K562 (cell line): ENCODE measurements at regions not wholly inside any gene's neighbourhood (a gene's known extent, or its start where the extent isn't known, plus 50 kb on each side); places are given as distances from the start of the nearest gene placed in this dataset.

Source experiments
- CREM ChIP-seq: IDR thresholded peaks from 2 replicates; pipeline ENCODE4 v1.6.1; 2014; ENCODE audit warnings: antibody characterized with exemption, low read depth
- DACH1 ChIP-seq: fragments of 450-650 bp; IDR thresholded peaks from 2 replicates; pipeline ENCODE4 v1.6.1; 2018; ENCODE audit not compliant: partially characterized antibody
- L3MBTL2 ChIP-seq: fragments of 450-650 bp; IDR thresholded peaks from 2 replicates; pipeline ENCODE4 v1.6.1; 2016; ENCODE audit warnings: mild to moderate bottlenecking, moderate library complexity
- NR2F6 ChIP-seq: fragments of 450-650 bp; formaldehyde crosslinking; IDR thresholded peaks from 2 replicates; pipeline ENCODE4 v1.4.0; 2020; ENCODE audit warnings: mild to moderate bottlenecking
- POLR2A ChIP-seq: fragments of 450-650 bp; conservative IDR thresholded peaks from 2 replicates; pipeline ENCODE4 v1.6.1; 2016
- POLR2B ChIP-seq: fragments of 450-650 bp; IDR thresholded peaks from 2 replicates; pipeline ENCODE4 v1.6.1; 2018; ENCODE audit warnings: low read depth; ENCODE audit not compliant: partially characterized antibody
- RB1 ChIP-seq: fragments of 450-650 bp; IDR thresholded peaks from 2 replicates; pipeline ENCODE4 v1.6.1; 2017; ENCODE audit warnings: low read depth, mild to moderate bottlenecking
- TBP ChIP-seq: optimal IDR thresholded peaks from 2 replicates; pipeline ENCODE3; 2011; ENCODE audit warnings: low read depth, low read length, improper control_type of control experiment
- ZNF408 ChIP-seq: fragments of 250-450 bp; sonication (Bioruptor Pico); IDR thresholded peaks from 2 replicates; pipeline ENCODE4 v1.4.0; 2020; ENCODE audit warnings: low read depth, mild to moderate bottlenecking, moderate library complexity
- ZNF766 ChIP-seq: fragments of 200-800 bp; sonication (Bioruptor generic); conservative IDR thresholded peaks from 2 replicates; pipeline ENCODE4 v1.6.1; 2016; ENCODE audit warnings: missing genetic modification characterization, missing compliant biosample characterization
- ZNF830 ChIP-seq: fragments of 250-450 bp; sonication (Bioruptor Pico); IDR thresholded peaks from 2 replicates; pipeline ENCODE4 v1.5.0; 2021; ENCODE audit warnings: mild to moderate bottlenecking
- TF ChIP-seq, protein P1 (sequence below): sonication (generic); formaldehyde crosslinking; IDR thresholded peaks from 2 replicates; pipeline ENCODE4 v1.4.0; 2020; ENCODE audit warnings: mild to moderate bottlenecking, missing genetic modification reagents
- TF ChIP-seq, protein P2 (sequence below): fragments of 200-400 bp; formaldehyde crosslinking; IDR thresholded peaks from 2 replicates; pipeline ENCODE4 v1.6.1; 2017; ENCODE audit warnings: mild to moderate bottlenecking, low read depth, low read length, moderate library complexity
- TF ChIP-seq, protein P3 (sequence below): fragments of 200-800 bp; sonication (Bioruptor generic); IDR thresholded peaks from 2 replicates; pipeline ENCODE4 v1.6.1; 2016; ENCODE audit warnings: missing genetic modification characterization, missing compliant biosample characterization
- TF ChIP-seq, protein P4 (sequence below): sonication (generic); formaldehyde crosslinking; IDR thresholded peaks from 2 replicates; pipeline ENCODE4 v1.8.1; 2023; ENCODE audit warnings: mild to moderate bottlenecking, missing genetic modification reagents

DNA sequence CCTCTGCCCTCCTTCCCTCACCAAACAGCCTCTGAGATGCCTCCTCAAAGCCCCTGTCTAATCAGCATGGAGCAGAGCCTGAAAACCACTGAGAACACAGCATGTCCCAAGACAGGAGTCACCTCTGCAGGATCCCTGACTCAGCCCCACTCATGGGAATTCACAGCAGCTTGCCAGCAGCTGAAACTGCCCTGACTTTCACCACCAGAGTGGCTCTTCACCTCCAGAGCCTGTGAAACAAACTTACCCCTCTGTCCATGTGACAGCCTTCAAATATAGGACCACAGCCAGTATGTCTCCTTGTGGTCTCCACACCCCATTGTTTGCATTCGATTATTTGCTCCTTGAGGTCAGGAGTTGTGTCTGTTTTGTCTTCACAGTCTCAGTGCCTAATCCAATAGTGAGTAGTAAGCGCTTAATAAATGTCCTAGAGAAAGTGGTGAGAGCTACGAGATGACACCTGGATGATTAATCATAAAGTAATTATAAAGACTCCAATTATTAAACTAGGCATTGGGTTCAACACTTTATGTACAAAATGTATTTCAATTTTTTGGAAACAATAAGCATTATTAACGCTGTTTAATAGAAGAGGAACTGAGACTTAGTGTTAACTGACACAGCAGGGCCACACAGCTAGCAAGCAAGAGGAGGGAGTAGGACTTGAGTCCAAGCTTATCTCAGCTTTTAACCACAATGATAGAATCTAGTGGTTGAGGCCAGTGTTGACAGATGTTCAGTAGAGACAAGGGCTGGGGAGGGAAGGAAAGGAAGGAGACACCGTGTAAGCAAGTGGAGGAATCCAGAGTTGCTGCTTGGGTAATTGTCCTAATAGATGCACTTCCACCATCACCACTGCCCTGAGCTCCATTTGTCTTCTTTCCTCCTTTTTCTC, 358.7 kb upstream of the TNP1 start (continued):
- TF ChIP-seq, protein P1, sequence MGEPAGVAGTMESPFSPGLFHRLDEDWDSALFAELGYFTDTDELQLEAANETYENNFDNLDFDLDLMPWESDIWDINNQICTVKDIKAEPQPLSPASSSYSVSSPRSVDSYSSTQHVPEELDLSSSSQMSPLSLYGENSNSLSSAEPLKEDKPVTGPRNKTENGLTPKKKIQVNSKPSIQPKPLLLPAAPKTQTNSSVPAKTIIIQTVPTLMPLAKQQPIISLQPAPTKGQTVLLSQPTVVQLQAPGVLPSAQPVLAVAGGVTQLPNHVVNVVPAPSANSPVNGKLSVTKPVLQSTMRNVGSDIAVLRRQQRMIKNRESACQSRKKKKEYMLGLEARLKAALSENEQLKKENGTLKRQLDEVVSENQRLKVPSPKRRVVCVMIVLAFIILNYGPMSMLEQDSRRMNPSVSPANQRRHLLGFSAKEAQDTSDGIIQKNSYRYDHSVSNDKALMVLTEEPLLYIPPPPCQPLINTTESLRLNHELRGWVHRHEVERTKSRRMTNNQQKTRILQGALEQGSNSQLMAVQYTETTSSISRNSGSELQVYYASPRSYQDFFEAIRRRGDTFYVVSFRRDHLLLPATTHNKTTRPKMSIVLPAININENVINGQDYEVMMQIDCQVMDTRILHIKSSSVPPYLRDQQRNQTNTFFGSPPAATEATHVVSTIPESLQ (CRISPR knock-in tag), result no peak
- peak; percentile 51; the same call in 1 of the 2 replicates for TF ChIP-seq CREM
- TF ChIP-seq L3MBTL2, result no peak
- TF ChIP-seq RB1, result no peak
- TF ChIP-seq, protein P2, sequence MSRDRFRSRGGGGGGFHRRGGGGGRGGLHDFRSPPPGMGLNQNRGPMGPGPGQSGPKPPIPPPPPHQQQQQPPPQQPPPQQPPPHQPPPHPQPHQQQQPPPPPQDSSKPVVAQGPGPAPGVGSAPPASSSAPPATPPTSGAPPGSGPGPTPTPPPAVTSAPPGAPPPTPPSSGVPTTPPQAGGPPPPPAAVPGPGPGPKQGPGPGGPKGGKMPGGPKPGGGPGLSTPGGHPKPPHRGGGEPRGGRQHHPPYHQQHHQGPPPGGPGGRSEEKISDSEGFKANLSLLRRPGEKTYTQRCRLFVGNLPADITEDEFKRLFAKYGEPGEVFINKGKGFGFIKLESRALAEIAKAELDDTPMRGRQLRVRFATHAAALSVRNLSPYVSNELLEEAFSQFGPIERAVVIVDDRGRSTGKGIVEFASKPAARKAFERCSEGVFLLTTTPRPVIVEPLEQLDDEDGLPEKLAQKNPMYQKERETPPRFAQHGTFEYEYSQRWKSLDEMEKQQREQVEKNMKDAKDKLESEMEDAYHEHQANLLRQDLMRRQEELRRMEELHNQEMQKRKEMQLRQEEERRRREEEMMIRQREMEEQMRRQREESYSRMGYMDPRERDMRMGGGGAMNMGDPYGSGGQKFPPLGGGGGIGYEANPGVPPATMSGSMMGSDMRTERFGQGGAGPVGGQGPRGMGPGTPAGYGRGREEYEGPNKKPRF, result no peak
- TF ChIP-seq POLR2B, result no peak
- TF ChIP-seq NR2F6, result no peak
- TF ChIP-seq ZNF766 (CRISPR knock-in tag), result no peak; the same call in 1 of the 2 replicates
- TF ChIP-seq ZNF408, result no peak
- TF ChIP-seq, protein P3, sequence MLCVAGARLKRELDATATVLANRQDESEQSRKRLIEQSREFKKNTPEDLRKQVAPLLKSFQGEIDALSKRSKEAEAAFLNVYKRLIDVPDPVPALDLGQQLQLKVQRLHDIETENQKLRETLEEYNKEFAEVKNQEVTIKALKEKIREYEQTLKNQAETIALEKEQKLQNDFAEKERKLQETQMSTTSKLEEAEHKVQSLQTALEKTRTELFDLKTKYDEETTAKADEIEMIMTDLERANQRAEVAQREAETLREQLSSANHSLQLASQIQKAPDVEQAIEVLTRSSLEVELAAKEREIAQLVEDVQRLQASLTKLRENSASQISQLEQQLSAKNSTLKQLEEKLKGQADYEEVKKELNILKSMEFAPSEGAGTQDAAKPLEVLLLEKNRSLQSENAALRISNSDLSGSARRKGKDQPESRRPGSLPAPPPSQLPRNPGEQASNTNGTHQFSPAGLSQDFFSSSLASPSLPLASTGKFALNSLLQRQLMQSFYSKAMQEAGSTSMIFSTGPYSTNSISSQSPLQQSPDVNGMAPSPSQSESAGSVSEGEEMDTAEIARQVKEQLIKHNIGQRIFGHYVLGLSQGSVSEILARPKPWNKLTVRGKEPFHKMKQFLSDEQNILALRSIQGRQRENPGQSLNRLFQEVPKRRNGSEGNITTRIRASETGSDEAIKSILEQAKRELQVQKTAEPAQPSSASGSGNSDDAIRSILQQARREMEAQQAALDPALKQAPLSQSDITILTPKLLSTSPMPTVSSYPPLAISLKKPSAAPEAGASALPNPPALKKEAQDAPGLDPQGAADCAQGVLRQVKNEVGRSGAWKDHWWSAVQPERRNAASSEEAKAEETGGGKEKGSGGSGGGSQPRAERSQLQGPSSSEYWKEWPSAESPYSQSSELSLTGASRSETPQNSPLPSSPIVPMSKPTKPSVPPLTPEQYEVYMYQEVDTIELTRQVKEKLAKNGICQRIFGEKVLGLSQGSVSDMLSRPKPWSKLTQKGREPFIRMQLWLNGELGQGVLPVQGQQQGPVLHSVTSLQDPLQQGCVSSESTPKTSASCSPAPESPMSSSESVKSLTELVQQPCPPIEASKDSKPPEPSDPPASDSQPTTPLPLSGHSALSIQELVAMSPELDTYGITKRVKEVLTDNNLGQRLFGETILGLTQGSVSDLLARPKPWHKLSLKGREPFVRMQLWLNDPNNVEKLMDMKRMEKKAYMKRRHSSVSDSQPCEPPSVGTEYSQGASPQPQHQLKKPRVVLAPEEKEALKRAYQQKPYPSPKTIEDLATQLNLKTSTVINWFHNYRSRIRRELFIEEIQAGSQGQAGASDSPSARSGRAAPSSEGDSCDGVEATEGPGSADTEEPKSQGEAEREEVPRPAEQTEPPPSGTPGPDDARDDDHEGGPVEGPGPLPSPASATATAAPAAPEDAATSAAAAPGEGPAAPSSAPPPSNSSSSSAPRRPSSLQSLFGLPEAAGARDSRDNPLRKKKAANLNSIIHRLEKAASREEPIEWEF (CRISPR knock-in tag), result no peak
- no peak for TF ChIP-seq ZNF830 (CRISPR knock-in tag)
- TF ChIP-seq, protein P4, sequence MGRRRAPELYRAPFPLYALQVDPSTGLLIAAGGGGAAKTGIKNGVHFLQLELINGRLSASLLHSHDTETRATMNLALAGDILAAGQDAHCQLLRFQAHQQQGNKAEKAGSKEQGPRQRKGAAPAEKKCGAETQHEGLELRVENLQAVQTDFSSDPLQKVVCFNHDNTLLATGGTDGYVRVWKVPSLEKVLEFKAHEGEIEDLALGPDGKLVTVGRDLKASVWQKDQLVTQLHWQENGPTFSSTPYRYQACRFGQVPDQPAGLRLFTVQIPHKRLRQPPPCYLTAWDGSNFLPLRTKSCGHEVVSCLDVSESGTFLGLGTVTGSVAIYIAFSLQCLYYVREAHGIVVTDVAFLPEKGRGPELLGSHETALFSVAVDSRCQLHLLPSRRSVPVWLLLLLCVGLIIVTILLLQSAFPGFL, result no peak
- peak; percentile 12 for TF ChIP-seq DACH1
- TF ChIP-seq POLR2A, result no peak
- TF ChIP-seq TBP, result no peak
